Osteocyte (in vitro differentiated cells): ENCODE measurements at regions not wholly inside any gene's neighbourhood (a gene's known extent, or its start where the extent isn't known, plus 50 kb on each side); places are given as distances from the start of the nearest gene placed in this dataset.

Experiments used
- DNase-seq: peaks from one replicate; pipeline ENCODE4 v3.0.0; 2021; ENCODE audit warnings: mixed read lengths; ENCODE audit not compliant: unreplicated experiment; ENCODE audit errors: extremely low spot score
- H3K27ac Mint-ChIP-seq: one replicate; pipeline ENCODE4 v1.8.0; 2021; ENCODE audit warnings: mild to moderate bottlenecking, mixed read lengths; ENCODE audit not compliant: unreplicated experiment
- H3K27me3 Mint-ChIP-seq: one replicate; pipeline ENCODE4 v1.8.0; 2021; ENCODE audit warnings: mixed read lengths; ENCODE audit not compliant: unreplicated experiment
- H3K36me3 Mint-ChIP-seq: one replicate; pipeline ENCODE4 v1.8.0; 2021; ENCODE audit warnings: mixed read lengths; ENCODE audit not compliant: unreplicated experiment
- H3K4me1 Mint-ChIP-seq: one replicate; pipeline ENCODE4 v1.8.0; 2021; ENCODE audit warnings: mixed read lengths; ENCODE audit not compliant: unreplicated experiment
- H3K4me3 Mint-ChIP-seq: one replicate; pipeline ENCODE4 v1.8.0; 2021; ENCODE audit warnings: mild to moderate bottlenecking, moderate library complexity, mixed read lengths; ENCODE audit not compliant: unreplicated experiment
- H3K9me3 Mint-ChIP-seq: one replicate; pipeline ENCODE4 v1.8.0; 2021; ENCODE audit warnings: mixed read lengths; ENCODE audit not compliant: unreplicated experiment
- CTCF ChIP-seq: fragments of 200-600 bp; sonication (generic); IDR thresholded peaks from 2 replicates; pipeline ENCODE4 v1.5.0; 2021; ENCODE audit warnings: antibody characterized with exemption, mild to moderate bottlenecking, moderate library complexity

DNA sequence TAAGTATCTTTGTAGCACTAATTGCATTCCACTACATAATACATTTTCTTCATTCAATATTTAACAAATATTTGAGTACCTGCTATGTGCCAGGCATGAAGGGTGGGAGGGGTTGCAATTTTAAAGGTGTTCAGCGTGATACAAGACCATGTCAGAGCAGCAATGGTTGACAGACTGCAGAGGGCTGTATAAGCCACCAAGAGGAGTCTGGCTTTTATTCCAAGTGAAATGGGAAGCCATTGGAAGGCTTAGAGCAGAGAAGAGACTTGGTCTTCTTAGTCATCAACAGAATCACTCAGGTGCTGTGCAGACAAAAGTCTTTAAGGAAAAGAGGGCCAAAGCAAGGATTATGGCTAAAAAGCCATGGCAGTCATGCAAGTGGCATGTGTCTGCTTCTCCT lies 360.8 kb upstream of the ARID1B start:
- Mint-ChIP-seq H3K4me3 (no peak overlapping the region), H3K4me1 (peaks cover 18% of the 10 kb centered on the region), H3K27me3 (no peaks in the 10 kb centered on the region), H3K36me3 (peaks cover 10% of the 10 kb centered on the region), H3K9me3 (peaks cover 17% of the 10 kb centered on the region), H3K27ac (no peak overlapping the region)
- no peak for DNase-seq
- no peak for TF ChIP-seq CTCF

- TF ChIP-seq CTCF = no peak
- no peak overlapping the region for H3K27ac Mint-ChIP-seq
- no peaks in the 10 kb centered on the region for H3K27me3 Mint-ChIP-seq
- H3K9me3 Mint-ChIP-seq = peaks cover 11% of the 10 kb centered on the region
- peaks cover 1% of the 10 kb centered on the region for H3K4me1 Mint-ChIP-seq
- no peak for DNase-seq
- H3K4me3 Mint-ChIP-seq = no peak overlapping the region
- peaks cover 3% of the 10 kb centered on the region for H3K36me3 Mint-ChIP-seq
Measured at GRCh38 chr6:156413154-156413553, 364.0 kb upstream of the ARID1B start.

DNA sequence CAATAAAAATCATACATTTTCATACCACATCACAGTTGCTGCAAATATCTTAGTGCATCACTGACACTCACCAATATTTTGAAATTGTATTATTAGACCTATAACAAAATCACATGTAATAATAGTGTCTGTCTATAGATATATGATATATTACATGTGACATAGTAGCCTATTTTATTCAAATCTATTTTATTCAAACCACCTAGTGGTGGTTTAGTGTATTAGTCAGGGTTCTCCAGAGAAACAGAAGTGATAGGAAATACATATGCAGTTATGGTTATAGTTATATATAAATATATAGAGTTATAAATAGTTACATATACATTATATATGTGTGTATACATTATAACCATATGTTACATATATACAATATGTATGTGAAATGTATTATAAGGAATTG lies 366.5 kb upstream of the ARID1B start:
- Mint-ChIP-seq H3K4me1 (peaks cover 1% of the 10 kb centered on the region), H3K27me3 (no peaks in the 10 kb centered on the region), H3K36me3 (peaks cover 3% of the 10 kb centered on the region), H3K4me3 (no peak overlapping the region), H3K9me3 (peaks cover 11% of the 10 kb centered on the region), H3K27ac (no peak overlapping the region)
- DNase-seq = no peak
- TF ChIP-seq CTCF = no peak

DNA sequence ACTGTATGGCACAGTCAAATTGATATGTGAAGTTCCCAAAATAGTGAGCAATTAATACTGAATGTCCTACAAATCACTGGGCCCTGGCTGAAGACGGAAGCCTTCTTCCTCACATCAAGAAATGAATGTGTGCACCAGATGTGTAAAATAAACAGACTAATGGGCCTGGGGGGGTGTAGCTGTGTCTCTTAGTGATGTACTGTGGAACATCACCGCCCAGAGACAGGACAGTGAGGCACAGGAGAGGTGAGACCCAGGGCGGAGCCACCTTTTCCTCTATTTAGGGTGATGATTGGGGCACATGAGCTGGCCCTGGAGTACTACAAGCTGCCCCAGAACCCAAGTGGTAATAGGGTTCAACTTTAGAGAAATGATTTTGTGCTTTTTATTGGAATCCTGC lies 368.5 kb upstream of the ARID1B start:
- H3K9me3 Mint-ChIP-seq = peaks cover 11% of the 10 kb centered on the region

GRCh38 chr6:156407334-156407733 lies 369.8 kb upstream of the ARID1B start:
- H3K36me3 Mint-ChIP-seq = peaks cover 3% of the 10 kb centered on the region
- H3K9me3 Mint-ChIP-seq = peaks cover 4% of the 10 kb centered on the region
- H3K4me1 Mint-ChIP-seq = no peaks in the 10 kb centered on the region
- no peaks in the 10 kb centered on the region for H3K27me3 Mint-ChIP-seq
- no peak for TF ChIP-seq CTCF
- no peak overlapping the region for H3K4me3 Mint-ChIP-seq
- no peak for DNase-seq
- no peak overlapping the region for H3K27ac Mint-ChIP-seq

More for the DNA sequence above, 368.5 kb upstream of the ARID1B start:
- TF ChIP-seq CTCF = no peak
- Mint-ChIP-seq H3K4me3 (no peak overlapping the region), H3K36me3 (peaks cover 3% of the 10 kb centered on the region), H3K27ac (no peak overlapping the region), H3K4me1 (peaks cover under 1% of the 10 kb centered on the region), H3K27me3 (no peaks in the 10 kb centered on the region)
- DNase-seq = no peak
